Stimulated activated CD8-positive, alpha-beta memory T cell treated with anti-CD3 and anti-CD28 coated beads, Interleukin-12 subunit alpha, Interleukin-12 subunit beta, amount 100 ng/mL, for 24 hours (primary cell): ENCODE measurements at regions not wholly inside any gene's neighbourhood (a gene's known extent, or its start where the extent isn't known, plus 50 kb on each side); places are given as distances from the start of the nearest gene placed in this dataset.
A peak's percentile ranks its signal among the peaks of the same experiment; 100 is the strongest.
"Not testable (repeated sequence)": the region's sequence is repeated elsewhere in the genome, so short reads cannot be mapped to it uniquely, and the experiment has no call there.

Source experiments
- DNase-seq: peaks from one replicate; pipeline ENCODE4 v3.0.0-alpha.2; 2020; ENCODE audit errors: extremely low read depth

GRCh38 chr14:106248321-106249192 is 722.2 kb downstream of the TMEM121 start:
- no peak for DNase-seq

DNA sequence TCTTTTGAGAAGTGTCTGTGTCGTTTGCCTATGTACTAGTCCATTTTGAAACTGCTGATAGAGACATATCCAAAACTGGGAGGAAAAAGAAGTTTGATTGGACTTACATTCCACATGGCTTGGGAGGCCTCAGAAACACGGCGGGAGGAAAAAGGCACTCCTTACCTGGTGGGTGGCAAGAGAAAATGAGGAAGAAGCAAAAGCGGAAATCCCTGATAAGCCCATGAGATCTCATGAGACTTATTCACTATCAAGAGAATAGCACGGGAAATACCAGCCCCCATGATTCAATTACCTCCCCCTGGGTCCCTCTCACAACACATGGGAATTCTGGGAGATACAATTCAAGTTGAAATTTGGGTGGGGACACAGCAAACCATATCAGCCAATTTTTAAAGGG is 727.6 kb downstream of the TMEM121 start:
- not testable (repeated sequence) for DNase-seq

- DNase-seq, result peak; percentile 30
Observed at GRCh38 chr14:106257569-106257994, 731.2 kb downstream of the TMEM121 start.

GRCh38 chr14:106268013-106268727 is 741.8 kb downstream of the TMEM121 start:
- peak; percentile 68 for DNase-seq

DNA sequence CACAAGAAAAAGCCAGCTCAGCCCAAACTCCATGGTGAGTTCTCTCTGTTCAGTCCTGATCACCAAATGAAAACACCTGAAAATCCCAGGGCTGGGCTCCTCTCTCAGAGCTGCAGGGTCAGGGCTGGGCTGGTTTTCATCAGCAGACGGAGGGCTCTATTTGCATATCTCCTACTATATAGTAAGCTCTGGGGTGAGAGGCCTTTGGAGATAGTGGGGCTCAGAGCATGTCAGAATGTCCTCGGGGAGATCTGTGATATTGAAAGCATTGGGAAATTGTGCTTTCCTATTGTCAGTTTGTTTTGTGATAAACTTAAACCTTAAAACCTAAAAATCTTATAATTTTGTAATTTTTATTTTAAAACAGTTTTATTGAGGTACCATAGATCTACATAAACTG is 742.6 kb downstream of the TMEM121 start:
- DNase-seq, result no peak

DNA sequence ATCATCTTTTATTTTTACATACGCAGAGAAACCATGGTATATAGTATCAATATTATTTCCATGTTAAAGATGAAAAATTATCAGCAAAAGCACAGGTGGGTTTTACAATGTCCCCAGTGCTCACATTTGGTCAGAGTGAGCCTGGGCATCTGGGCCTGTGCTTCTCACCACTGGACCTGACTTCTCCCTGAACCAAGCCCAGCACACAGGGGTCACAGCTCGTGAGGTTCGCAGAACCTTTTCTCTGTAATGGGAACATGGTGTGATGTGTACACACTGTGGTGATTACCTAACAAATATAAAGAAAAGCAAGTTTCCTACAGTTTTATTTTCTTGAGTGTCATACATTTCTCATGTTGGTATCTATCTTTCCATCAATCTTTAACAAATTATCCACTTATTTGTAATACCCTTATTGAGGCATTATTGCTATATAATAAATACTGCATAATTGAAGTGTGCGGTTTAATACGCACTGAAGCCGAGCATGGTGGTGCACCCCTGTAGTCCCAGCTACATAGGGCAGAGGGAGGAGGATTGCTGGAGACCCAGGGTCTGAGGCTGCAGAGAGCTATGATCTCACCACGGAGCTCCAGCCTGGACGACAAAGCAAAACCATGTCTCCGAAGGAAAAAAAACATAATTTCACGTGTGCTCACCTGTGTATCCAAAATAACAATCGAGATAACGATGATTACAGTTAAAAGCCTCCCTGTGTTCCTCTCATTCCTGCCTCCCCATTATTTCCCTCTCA is 743.2 kb downstream of the TMEM121 start:
- no peak for DNase-seq

- not testable (repeated sequence) for DNase-seq
Observed at GRCh38 chr14:106270476-106271121, 744.2 kb downstream of the TMEM121 start.

DNA sequence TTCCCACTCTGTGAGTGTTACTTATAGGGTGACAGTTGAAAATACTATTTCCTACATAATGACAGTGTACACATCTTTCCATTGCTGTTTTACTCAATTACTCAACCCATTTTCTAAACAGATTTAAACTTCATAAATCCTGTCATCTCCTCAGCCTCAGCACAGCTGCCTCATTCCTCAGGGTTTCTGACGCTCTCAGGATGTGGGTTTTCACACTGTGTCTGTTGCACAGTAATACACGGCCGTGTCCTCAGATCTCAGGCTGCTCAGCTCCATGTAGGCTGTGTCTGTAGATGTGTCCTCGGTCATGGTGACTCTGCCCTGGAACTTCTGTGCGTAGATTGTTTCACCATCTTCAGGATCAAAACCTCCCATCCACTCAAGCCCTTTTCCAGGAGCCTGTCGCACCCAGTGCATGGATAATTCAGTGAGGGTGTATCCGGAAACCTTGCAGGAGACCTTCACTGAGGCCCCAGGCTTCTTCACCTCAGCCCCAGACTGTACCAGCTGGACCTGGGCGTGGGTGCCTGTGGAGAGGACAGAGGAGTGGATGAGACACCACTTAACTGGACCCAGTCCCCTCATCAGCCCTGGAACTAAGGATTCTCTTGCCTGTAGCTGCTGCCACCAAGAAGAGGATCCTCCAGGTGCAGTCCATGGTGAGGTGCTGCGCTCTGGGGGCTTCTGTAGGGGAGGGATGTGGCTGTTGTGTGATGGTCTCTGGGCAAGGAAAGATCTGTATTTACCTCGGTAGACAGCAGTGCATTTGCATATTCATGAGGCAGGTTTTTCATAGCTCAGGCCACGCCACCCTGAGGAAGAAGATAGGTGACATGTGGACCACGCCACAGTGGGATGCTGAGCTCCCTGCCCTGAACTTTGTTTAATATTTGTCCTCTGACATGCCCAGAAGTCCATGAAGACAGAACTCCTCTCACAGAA is 750.2 kb downstream of the TMEM121 start:
- DNase-seq, result no peak

DNA sequence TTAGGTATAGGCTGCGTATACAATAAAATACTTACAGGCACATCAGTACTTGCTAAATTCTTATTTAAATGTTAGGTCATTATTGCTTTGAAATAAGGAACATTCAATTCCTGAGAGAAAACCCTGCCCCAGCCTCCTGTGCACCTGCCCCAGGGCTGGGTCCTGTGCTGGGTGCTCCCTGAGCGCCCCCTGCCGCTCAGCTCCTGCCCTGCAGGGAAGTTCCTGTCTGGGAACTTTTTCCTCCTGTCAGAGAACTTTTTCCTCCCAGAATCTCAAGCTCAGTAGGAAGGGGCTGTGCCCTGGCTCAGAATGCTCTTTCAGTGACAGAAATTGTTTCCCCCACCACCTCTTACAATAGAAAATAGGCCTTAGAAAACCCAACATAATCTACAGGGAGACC is 751.1 kb downstream of the TMEM121 start:
- DNase-seq, result no peak

GRCh38 chr14:106280876-106281275 is 754.5 kb downstream of the TMEM121 start:
- DNase-seq, result no peak

GRCh38 chr14:106286697-106287290 is 760.4 kb downstream of the TMEM121 start:
- no peak for DNase-seq

DNA sequence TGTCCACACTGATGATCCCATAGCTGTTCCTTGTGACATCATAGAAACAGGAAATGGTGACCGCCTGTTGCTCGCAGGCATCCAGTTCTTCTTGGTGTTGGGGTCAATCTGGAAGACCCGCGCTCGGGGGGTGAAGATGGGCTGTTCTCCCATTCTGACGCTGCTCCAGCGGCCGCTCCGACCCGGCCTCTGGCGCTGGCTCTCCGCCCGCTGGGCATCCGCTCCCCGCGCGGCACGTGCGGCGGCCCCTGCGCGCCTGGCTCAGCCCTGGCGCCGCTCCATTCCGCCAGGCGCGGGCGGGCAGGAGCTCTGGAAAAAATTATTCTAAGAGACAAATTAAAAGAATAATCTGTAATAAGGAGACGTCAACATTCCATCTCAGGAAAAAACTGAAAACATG is 761.1 kb downstream of the TMEM121 start:
- no peak for DNase-seq

GRCh38 chr14:106291626-106292025 is 765.2 kb downstream of the TMEM121 start:
- DNase-seq, result no peak

GRCh38 chr14:106294324-106294723 is 767.9 kb downstream of the TMEM121 start:
- no peak for DNase-seq

DNA sequence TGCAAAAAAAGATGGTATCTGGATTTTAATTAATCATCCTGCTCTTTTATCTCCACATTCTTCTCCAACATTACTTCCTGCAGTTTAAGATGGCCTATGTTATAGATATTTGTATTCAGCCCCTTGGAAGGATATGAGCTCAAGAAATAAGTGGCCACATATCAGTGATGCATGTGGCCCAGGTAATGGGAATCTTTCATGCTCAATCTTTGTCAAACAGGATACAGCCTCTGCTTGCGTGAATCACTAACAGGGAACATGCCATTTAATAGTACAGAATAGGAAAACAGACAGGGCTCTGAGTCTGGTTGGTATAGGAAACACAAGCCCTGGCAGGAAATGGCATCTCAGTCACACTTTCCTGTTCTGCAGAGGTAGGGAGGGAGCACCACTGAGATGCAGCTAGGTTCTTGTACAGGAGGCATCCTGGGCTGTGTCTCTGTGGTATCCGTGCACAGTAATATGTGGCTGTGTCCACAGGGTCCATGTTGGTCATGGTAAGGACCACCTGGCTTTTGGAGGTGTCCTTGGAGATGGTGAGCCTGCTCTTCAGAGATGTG is 774.6 kb downstream of the TMEM121 start:
- DNase-seq, result not testable (repeated sequence)

DNA sequence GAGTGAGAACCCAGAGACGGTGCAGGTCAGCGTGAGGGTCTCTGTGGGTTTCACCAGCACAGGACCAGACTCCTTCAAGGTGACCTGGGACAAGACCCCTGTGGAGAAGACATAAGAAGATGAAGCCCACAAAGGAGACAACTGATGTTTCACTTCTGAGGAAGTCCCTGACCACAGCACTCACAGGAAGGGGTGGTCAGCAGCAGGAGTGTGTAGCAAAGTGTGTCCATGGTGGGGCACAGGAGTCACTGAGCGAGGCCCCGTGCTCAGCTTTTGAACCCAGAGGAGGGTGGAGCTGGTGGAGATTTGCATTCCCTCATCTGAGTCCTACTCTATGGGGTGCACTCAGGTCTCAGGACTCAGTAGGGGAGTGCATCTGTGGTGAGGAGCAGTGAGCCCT is 775.2 kb downstream of the TMEM121 start:
- not testable (repeated sequence) for DNase-seq

GRCh38 chr14:106302661-106303060 is 776.3 kb downstream of the TMEM121 start:
- DNase-seq, result no peak

- no peak for DNase-seq
Observed at GRCh38 chr14:106304271-106304670, 777.9 kb downstream of the TMEM121 start.

- peak; percentile 68 for DNase-seq
Observed at GRCh38 chr14:106308839-106309389, 782.5 kb downstream of the TMEM121 start.

GRCh38 chr14:106309423-106309822 is 783.0 kb downstream of the TMEM121 start:
- DNase-seq, result no peak
